ENCODE measurements at regions not wholly inside any gene's neighbourhood (a gene's known extent, or its start where the extent isn't known, plus 50 kb on each side); places are given as distances from the start of the nearest gene placed in this dataset.

GRCh38 chr18:56337507-56337906 is 300.9 kb downstream of the TXNL1 start:
- intact Hi-C loops (cut with micrococcal nuclease), result no loop called here
- peaks cover 16% of the 10 kb centered on the region for H3K9me3 Mint-ChIP-seq
- TF ChIP-seq CTCF (IDR thresholded peaks at IDR 0.05), result no peak
- ATAC-seq (ENCODE audit: low read depth) (no peak), DNase-seq (no peak)
- peaks cover 12% of the 10 kb centered on the region for H3K4me1 Mint-ChIP-seq
- CTCF ChIA-PET, result no interaction called here
- no peaks in the 10 kb centered on the region for H3K36me3 Mint-ChIP-seq (ENCODE audit: low read depth)
- H3K4me3 Mint-ChIP-seq, result no peak overlapping the region
- H3K27ac Mint-ChIP-seq, result no peak overlapping the region
- POLR2A ChIA-PET, result no interaction called here
- no peaks in the 10 kb centered on the region for H3K27me3 Mint-ChIP-seq

- no peak for TF ChIP-seq CTCF (IDR thresholded peaks at IDR 0.05)
- CTCF ChIA-PET, result interaction anchor here (0.6 kb wide), 1 partner anchor 26 kb away, joined by 3 read pairs; no protein-coding TSS in a partner anchor
- Mint-ChIP-seq H3K4me1 (peaks cover 8% of the 10 kb centered on the region), H3K27me3 (no peaks in the 10 kb centered on the region), H3K4me3 (no peak overlapping the region), H3K9me3 (peaks cover 3% of the 10 kb centered on the region), H3K36me3 (ENCODE audit: low read depth) (no peaks in the 10 kb centered on the region), H3K27ac (no peak overlapping the region)
- DNase-seq (no peak), ATAC-seq (ENCODE audit: low read depth) (no peak)
- POLR2A ChIA-PET, result no interaction called here
- intact Hi-C loops (cut with micrococcal nuclease), result no loop called here
These were observed 304.6 kb downstream of the TXNL1 start for GRCh38 chr18:56333839-56334238.

- Mint-ChIP-seq H3K27me3 (no peaks in the 10 kb centered on the region), H3K9me3 (no peaks in the 10 kb centered on the region), H3K27ac (no peak overlapping the region), H3K4me1 (peaks cover 5% of the 10 kb centered on the region), H3K36me3 (ENCODE audit: low read depth) (no peaks in the 10 kb centered on the region), H3K4me3 (no peak overlapping the region)
- DNase-seq (no peak), ATAC-seq (ENCODE audit: low read depth) (no peak)
- ChIA-PET POLR2A (no interaction called here), CTCF (no interaction called here)
- no peak for TF ChIP-seq CTCF (IDR thresholded peaks at IDR 0.05)
- intact Hi-C loops (cut with micrococcal nuclease), result no loop called here
These were observed 305.2 kb downstream of the TXNL1 start for GRCh38 chr18:56333146-56333545.

GRCh38 chr18:56332371-56332770 is 306.0 kb downstream of the TXNL1 start:
- DNase-seq (no peak), ATAC-seq (ENCODE audit: low read depth) (no peak)
- peaks cover 1% of the 10 kb centered on the region for H3K4me1 Mint-ChIP-seq
- POLR2A ChIA-PET, result no interaction called here
- no peaks in the 10 kb centered on the region for H3K36me3 Mint-ChIP-seq (ENCODE audit: low read depth)
- CTCF ChIA-PET, result no interaction called here
- intact Hi-C loops (cut with micrococcal nuclease), result no loop called here
- H3K27me3 Mint-ChIP-seq, result no peaks in the 10 kb centered on the region
- no peak overlapping the region for H3K27ac Mint-ChIP-seq
- no peak for TF ChIP-seq CTCF (IDR thresholded peaks at IDR 0.05)
- no peaks in the 10 kb centered on the region for H3K9me3 Mint-ChIP-seq
- no peak overlapping the region for H3K4me3 Mint-ChIP-seq

GRCh38 chr18:56330366-56331110 is 307.9 kb downstream of the TXNL1 start:
- Mint-ChIP-seq H3K9me3 (no peaks in the 10 kb centered on the region), H3K4me3 (no peak overlapping the region), H3K36me3 (ENCODE audit: low read depth) (no peaks in the 10 kb centered on the region), H3K27ac (no peak overlapping the region), H3K4me1 (no peaks in the 10 kb centered on the region), H3K27me3 (no peaks in the 10 kb centered on the region)
- intact Hi-C loops (cut with micrococcal nuclease), result no loop called here
- DNase-seq, result no peak
- no peak for ATAC-seq (ENCODE audit: low read depth)
- ChIA-PET CTCF (no interaction called here), POLR2A (no interaction called here)
- TF ChIP-seq CTCF (IDR thresholded peaks at IDR 0.05), result no peak

All from activated B cell treated with CpG ODN at 0.5 μM for 24 hours (primary cell).